H1 (cell line): ENCODE measurements at regions not wholly inside any gene's neighbourhood (a gene's known extent, or its start where the extent isn't known, plus 50 kb on each side); places are given as distances from the start of the nearest gene placed in this dataset.

Experiments
- CTCF ChIA-PET: fragments of 300-600 bp; sonication (Branson Sonifier 250); formaldehyde crosslinking; loops from one replicate; lab custom pipeline; 2021; ENCODE audit not compliant: partially characterized antibody; lab: Charles Lee
- POLR2A ChIA-PET: fragments of 300-600 bp; sonication (Branson Sonifier 250); formaldehyde crosslinking; loops from one replicate; lab custom pipeline; 2021; ENCODE audit warnings: inconsistent platforms; ENCODE audit not compliant: partially characterized antibody; lab: Charles Lee
- DNase-seq, 2 experiments: peaks; one replicate each; pipeline versions ENCODE4 v3.0.0 to v3.0.0-alpha.2; 2010 to 2022; ENCODE audit warnings: low spot score in 2 of 2, low read depth in 1 of 2, mixed read lengths in 1 of 2
- FAIRE-seq: peaks from 2 replicates; lab custom pipeline; 2011; peaks lifted over from hg19 to GRCh38; lab: Jason Lieb, UNC
- H2AFZ ChIP-seq: 2 replicates; pipeline ENCODE4 v1.8.1; 2012; ENCODE audit warnings: low read length, inconsistent platforms
- H2AK5ac ChIP-seq: 2 replicates; pipeline ENCODE4 v1.6.1; 2013; ENCODE audit warnings: low read depth, low read length
- H2BK120ac ChIP-seq: replicated peaks from 2 replicates; pipeline ENCODE3; 2013; ENCODE audit warnings: low read depth, low read length, inconsistent platforms
- H2BK12ac ChIP-seq: 2 replicates; pipeline ENCODE4 v1.6.1; 2013; ENCODE audit warnings: low read depth, low read length
- H2BK15ac ChIP-seq: 2 replicates; pipeline ENCODE4 v1.6.1; 2013; ENCODE audit warnings: low read length
- H2BK20ac ChIP-seq: 2 replicates; pipeline ENCODE4 v1.6.1; 2013; ENCODE audit warnings: low read length
- H2BK5ac ChIP-seq: 2 replicates; pipeline ENCODE4 v1.6.1; 2013; ENCODE audit warnings: low read depth, low read length
- H3K14ac ChIP-seq: 2 replicates; pipeline ENCODE4 v1.6.1; 2013; ENCODE audit warnings: inconsistent platforms; ENCODE audit not compliant: insufficient read length
- H3K18ac ChIP-seq: 2 replicates; pipeline ENCODE4 v1.6.1; 2013; ENCODE audit warnings: low read length; ENCODE audit errors: extremely low read depth
- H3K23ac ChIP-seq: 2 replicates; pipeline ENCODE4 v1.6.1; 2013; ENCODE audit warnings: inconsistent platforms; ENCODE audit not compliant: insufficient read length
- H3K23me2 ChIP-seq: 2 replicates; pipeline ENCODE4 v1.6.1; 2013; ENCODE audit warnings: low read depth, low read length
- H3K27ac ChIP-seq: 2 replicates; pipeline ENCODE4 v1.6.1; 2011; ENCODE audit warnings: low read depth, low read length, inconsistent platforms
- H3K27me3 ChIP-seq, 4 experiments: replicated peaks in 1 of 4; 1 replicate in 1 of 4; 2 replicates in 3 of 4; pipeline versions ENCODE4 v1.6.1 to v1.8.1; 2011 to 2013; ENCODE audit warnings: low read length in 3 of 4, mild to moderate bottlenecking in 3 of 4, inconsistent platforms in 2 of 4, mixed read lengths in 2 of 4, moderate library complexity in 1 of 4; ENCODE audit not compliant: control insufficient read depth in 3 of 4, insufficient read depth in 3 of 4; ENCODE audit errors: extremely low read depth in 1 of 4
- H3K36me3 ChIP-seq, 4 experiments: 2 replicates each; pipeline versions ENCODE4 v1.6.1 to v1.8.1; 2011 to 2013; ENCODE audit warnings: mild to moderate bottlenecking in 4 of 4, low read length in 3 of 4, moderate library complexity in 2 of 4, control low read depth in 1 of 4, inconsistent platforms in 1 of 4; ENCODE audit not compliant: insufficient read depth in 4 of 4, control insufficient read depth in 2 of 4
- H3K4ac ChIP-seq: replicated peaks from 2 replicates; pipeline ENCODE3; 2013; ENCODE audit warnings: low read length, low read depth, mixed read lengths, inconsistent platforms; ENCODE audit not compliant: insufficient read length
- H3K4me1 ChIP-seq, 4 experiments: replicated peaks in 1 of 4; 1 replicate in 1 of 4; 2 replicates in 3 of 4; pipeline versions ENCODE4 v1.6.1 to v1.8.1; 2011 to 2013; ENCODE audit warnings: low read length in 3 of 4, inconsistent platforms in 2 of 4, mixed read lengths in 1 of 4; ENCODE audit not compliant: insufficient read depth in 4 of 4, control insufficient read depth in 3 of 4
- H3K4me2 ChIP-seq, 2 experiments: 2 replicates each; pipeline versions ENCODE4 v1.6.1 to v1.8.1; 2011 to 2013; ENCODE audit warnings: low read depth in 2 of 2, low read length in 2 of 2, control low read depth in 1 of 2, inconsistent platforms in 1 of 2, mild to moderate bottlenecking in 1 of 2; ENCODE audit not compliant: insufficient read depth in 1 of 2
- H3K4me3 ChIP-seq, 4 experiments: fragments of 200-600, 300-600 bp in 1 of 4; sonication (generic), shearing (Covaris generic), sonication (Bioruptor Twin) in 1 of 4; 2 replicates each; pipeline versions ENCODE4 v1.5.1 to v1.8.1; 2011 to 2016; ENCODE audit warnings: low read length in 4 of 4, low read depth in 3 of 4, control low read depth in 2 of 4, inconsistent platforms in 2 of 4, mild to moderate bottlenecking in 2 of 4, mixed read lengths in 1 of 4, moderate library complexity in 1 of 4; ENCODE audit not compliant: insufficient read depth in 2 of 4; ENCODE audit errors: extremely low read depth in 1 of 4
- H3K56ac ChIP-seq: replicated peaks from 2 replicates; pipeline ENCODE3; 2013; ENCODE audit warnings: low read depth, mild to moderate bottlenecking, mixed read lengths, low read length, inconsistent platforms; ENCODE audit not compliant: insufficient read length
- H3K79me1 ChIP-seq: 2 replicates; pipeline ENCODE4 v1.6.1; 2013; ENCODE audit warnings: low read depth, low read length, control low read depth
- H3K79me2 ChIP-seq, 2 experiments: 2 replicates each; pipeline versions ENCODE4 v1.6.1 to v1.8.1; 2012 to 2013; ENCODE audit warnings: low read length in 2 of 2, mild to moderate bottlenecking in 2 of 2, inconsistent platforms in 1 of 2; ENCODE audit not compliant: insufficient read depth in 2 of 2, control insufficient read depth in 1 of 2
- H3K9ac ChIP-seq, 4 experiments: replicated peaks in 1 of 4; 1 replicate in 1 of 4; 2 replicates in 3 of 4; pipeline versions ENCODE4 v1.6.1 to v1.8.1; 2011 to 2013; ENCODE audit warnings: low read depth in 3 of 4, low read length in 3 of 4, control low read depth in 2 of 4, mild to moderate bottlenecking in 2 of 4, moderate library complexity in 2 of 4, inconsistent platforms in 1 of 4; ENCODE audit errors: extremely low read depth in 1 of 4
- H3K9me3 ChIP-seq, 2 experiments: 2 replicates each; pipeline versions ENCODE4 v1.6.1 to v1.8.1; 2012 to 2013; ENCODE audit warnings: mild to moderate bottlenecking in 2 of 2, moderate library complexity in 2 of 2, control low read depth in 1 of 2, inconsistent platforms in 1 of 2, low read depth in 1 of 2, low read length in 1 of 2, mixed read lengths in 1 of 2; ENCODE audit not compliant: insufficient read depth in 2 of 2
- H4K20me1 ChIP-seq, 2 experiments: replicated peaks in 1 of 2; 2 replicates each; pipeline versions ENCODE3 to v1.8.1; 2011 to 2013; ENCODE audit warnings: inconsistent platforms in 2 of 2, low read length in 2 of 2, mild to moderate bottlenecking in 1 of 2; ENCODE audit not compliant: insufficient read depth in 2 of 2, control insufficient read depth in 1 of 2
- H4K5ac ChIP-seq: 2 replicates; pipeline ENCODE4 v1.6.1; 2013; ENCODE audit warnings: low read length, low read depth, mixed read lengths, inconsistent platforms; ENCODE audit not compliant: insufficient read length
- H4K8ac ChIP-seq: 2 replicates; pipeline ENCODE4 v1.8.0; 2013; ENCODE audit warnings: mild to moderate bottlenecking, moderate library complexity, low read length, inconsistent platforms; ENCODE audit not compliant: insufficient read depth; ENCODE audit errors: extremely low read depth
- H4K91ac ChIP-seq: replicated peaks from 2 replicates; pipeline ENCODE3; 2013; ENCODE audit warnings: low read length, mixed read lengths, inconsistent platforms; ENCODE audit not compliant: insufficient read length
- ASH2L ChIP-seq: fragments of 200-600, 300-600 bp; sonication (generic); IDR thresholded peaks from one replicate; pipeline ENCODE4 v1.7.1; 2017; ENCODE audit warnings: low read length
- CBX5 ChIP-seq: fragments of 300-800, 300-1000 bp; sonication (generic); IDR thresholded peaks from 2 replicates; pipeline ENCODE4 v1.7.1; 2016; ENCODE audit warnings: antibody characterized with exemption, low read length, low read depth
- CREB1 ChIP-seq: IDR thresholded peaks from 2 replicates; pipeline ENCODE4 v1.6.1; 2012; ENCODE audit warnings: inconsistent platforms
- CTCF ChIP-seq, 3 experiments: IDR thresholded peaks; 1 replicate in 2 of 3; 2 replicates in 1 of 3; pipeline versions ENCODE4 v1.5.1 to v1.6.1; 2011; ENCODE audit warnings: low read length in 3 of 3, mild to moderate bottlenecking in 3 of 3, inconsistent platforms in 2 of 3, low read depth in 1 of 3, moderate library complexity in 1 of 3; ENCODE audit not compliant: insufficient read depth in 1 of 3; ENCODE audit errors: control extremely low read depth in 1 of 3
- POLR2AphosphoS5 ChIP-seq: IDR thresholded peaks from 2 replicates; pipeline ENCODE4 v1.6.1; 2011; ENCODE audit warnings: low read depth, low read length
- RFX5 ChIP-seq: IDR thresholded peaks from 2 replicates; pipeline ENCODE4 v1.6.1; 2011; ENCODE audit warnings: low read depth, low read length, improper control_type of control experiment, borderline replicate concordance
- SIN3A ChIP-seq, 2 experiments: IDR thresholded peaks in 1 of 2; conservative IDR thresholded peaks in 1 of 2; 2 replicates each; pipeline ENCODE4 v1.6.1; 2011 to 2012; ENCODE audit warnings: low read length in 2 of 2, improper control_type of control experiment in 1 of 2, low read depth in 1 of 2, mild to moderate bottlenecking in 1 of 2
- SP1 ChIP-seq: IDR thresholded peaks from 2 replicates; pipeline ENCODE4 v1.6.1; 2011; ENCODE audit warnings: low read depth, low read length
- SP2 ChIP-seq: IDR thresholded peaks from 2 replicates; pipeline ENCODE4 v1.6.1; 2012; ENCODE audit warnings: mild to moderate bottlenecking, low read length, inconsistent platforms
- YY1 ChIP-seq: IDR thresholded peaks from 2 replicates; pipeline ENCODE4 v1.6.1; 2011; ENCODE audit warnings: low read depth, mild to moderate bottlenecking, low read length
- WGBS, 2 experiments: shearing (Covaris generic) in 1 of 2; methylation state at CpG; one replicate each; pipeline versions ENCODE4 v1.1.6 to v1.1.7; 2013 to 2015; ENCODE audit warnings: low lambda C conversion rate in 2 of 2, mixed read lengths in 2 of 2, inconsistent platforms in 1 of 2, low coverage in 1 of 2, missing lambda C conversion rate in 1 of 2; ENCODE audit not compliant: insufficient replicate concordance in 2 of 2, insufficient coverage in 1 of 2, insufficient read length in 1 of 2; ENCODE audit errors: extremely low coverage in 1 of 2, missing lambda C conversion rate in 1 of 2; 5-methylcytosine and 5-hydroxymethylcytosine counted together

GRCh38 chr4:79250887-79251286 is 75.0 kb downstream of the NAA11 start:
- DNase-seq (no peak), FAIRE-seq (no peak)
- H3K79me2 ChIP-seq = no peaks in the 10 kb centered on the region
- H3K14ac ChIP-seq = no peak overlapping the region
- no peak overlapping the region for H2BK5ac ChIP-seq
- H3K36me3 ChIP-seq = no peaks in the 10 kb centered on the region
- H2BK120ac ChIP-seq = no peak overlapping the region
- H3K4me1 ChIP-seq = no peaks in the 10 kb centered on the region
- H2BK15ac ChIP-seq = no peak overlapping the region
- 90% methylated on average over 4 of the region's 4 CpGs; no CpG with 5 or more reads in 1 of the 2 experiments for WGBS, 2 experiments
- H4K91ac ChIP-seq = no peak overlapping the region
- H2BK12ac ChIP-seq = no peak overlapping the region
- POLR2A ChIA-PET = no interaction called here
- H4K20me1 ChIP-seq = no peaks in the 10 kb centered on the region
- no peak overlapping the region for H2AFZ ChIP-seq
- H3K79me1 ChIP-seq = no peaks in the 10 kb centered on the region
- no peak for TF ChIP-seq POLR2AphosphoS5
- no peak for TF ChIP-seq RFX5
- TF ChIP-seq CBX5 = no peak
- TF ChIP-seq YY1 = no peak
- no peak for TF ChIP-seq SP2
- no peak for TF ChIP-seq CREB1
- no peak for TF ChIP-seq CTCF (IDR thresholded peaks at IDR 0.05; ENCODE audit: control extremely low read depth in 1 of 3, insufficient read depth in 1 of 3, low read depth in 1 of 3, low read length in 3 of 3)
- no peak for TF ChIP-seq SP1
- TF ChIP-seq ASH2L = no peak
- TF ChIP-seq SIN3A (conservative IDR thresholded peaks at IDR 0.05 in 1 of 2, IDR thresholded peaks at IDR 0.05 in 1 of 2; ENCODE audit: low read depth in 1 of 2, low read length in 2 of 2) = no peak
- H4K8ac ChIP-seq = no peak overlapping the region
- CTCF ChIA-PET = no interaction called here
- H3K23me2 ChIP-seq = no peaks in the 10 kb centered on the region
- no peaks in the 10 kb centered on the region for H3K27me3 ChIP-seq
- H3K4ac ChIP-seq = no peak overlapping the region
- no peak overlapping the region for H4K5ac ChIP-seq
- H3K9me3 ChIP-seq = no peaks in the 10 kb centered on the region; a peak in 2 of 4 replicates
- H3K4me2 ChIP-seq = no peak overlapping the region
- no peak overlapping the region for H3K18ac ChIP-seq
- H3K9ac ChIP-seq = no peak overlapping the region
- H3K56ac ChIP-seq = no peak overlapping the region
- no peak overlapping the region for H3K27ac ChIP-seq
- no peak overlapping the region for H3K23ac ChIP-seq
- no peak overlapping the region for H3K4me3 ChIP-seq
- no peak overlapping the region for H2AK5ac ChIP-seq
- no peak overlapping the region for H2BK20ac ChIP-seq
